Stimulated activated CD4-positive, alpha-beta T cell treated with anti-CD3 and anti-CD28 coated beads, Interleukin-2, amount 100 ng/mL, for 24 hours (primary cell): ENCODE measurements at regions not wholly inside any gene's neighbourhood (a gene's known extent, or its start where the extent isn't known, plus 50 kb on each side); places are given as distances from the start of the nearest gene placed in this dataset.

Experiments used
- DNase-seq, 2 donors: peaks; one replicate each; pipeline ENCODE4 v3.0.0-alpha.2; 2020

GRCh38 chr4:14752341-14753046 lies 249.8 kb upstream of the CPEB2 start:
- no peak for DNase-seq

GRCh38 chr4:14767142-14767541 lies 235.1 kb upstream of the CPEB2 start:
- DNase-seq, result no peak

GRCh38 chr4:14768449-14768848 lies 233.8 kb upstream of the CPEB2 start:
- DNase-seq, result no peak

GRCh38 chr4:14769993-14770392 lies 232.3 kb upstream of the CPEB2 start:
- DNase-seq, result no peak

GRCh38 chr4:14771094-14771493 lies 231.2 kb upstream of the CPEB2 start:
- DNase-seq, result no peak

GRCh38 chr4:14771504-14772175 lies 230.6 kb upstream of the CPEB2 start:
- no peak for DNase-seq

GRCh38 chr4:14772388-14772787 lies 229.9 kb upstream of the CPEB2 start:
- no peak for DNase-seq

GRCh38 chr4:14783011-14783877 lies 219.0 kb upstream of the CPEB2 start:
- peak; percentile 46 to 53 for DNase-seq

GRCh38 chr4:14787221-14787620 lies 215.1 kb upstream of the CPEB2 start:
- no peak for DNase-seq

- DNase-seq, result peak in 1 of 2 donors; percentile 6
Measured at GRCh38 chr4:14787894-14788293, 214.4 kb upstream of the CPEB2 start.

- no peak for DNase-seq
Measured at GRCh38 chr4:14790494-14790893, 211.8 kb upstream of the CPEB2 start.

- no peak for DNase-seq
Measured at GRCh38 chr4:14792702-14793227, 209.5 kb upstream of the CPEB2 start.

- no peak for DNase-seq
Measured at GRCh38 chr4:14800977-14801376, 201.3 kb upstream of the CPEB2 start.

GRCh38 chr4:14802596-14802995 lies 199.7 kb upstream of the CPEB2 start:
- no peak for DNase-seq

- no peak for DNase-seq
Measured at GRCh38 chr4:14807856-14808255, 194.4 kb upstream of the CPEB2 start.

- DNase-seq, result no peak
Measured at GRCh38 chr4:14809203-14809602, 193.1 kb upstream of the CPEB2 start.

GRCh38 chr4:14810121-14810520 lies 192.2 kb upstream of the CPEB2 start:
- no peak for DNase-seq

GRCh38 chr4:14810568-14810967 lies 191.7 kb upstream of the CPEB2 start:
- no peak for DNase-seq

- no peak for DNase-seq
Measured at GRCh38 chr4:14812101-14812500, 190.2 kb upstream of the CPEB2 start.

- DNase-seq, result no peak
Measured at GRCh38 chr4:14816623-14817261, 185.5 kb upstream of the CPEB2 start.

- no peak for DNase-seq
Measured at GRCh38 chr4:14824189-14824588, 178.1 kb upstream of the CPEB2 start.

- DNase-seq, result no peak
Measured at GRCh38 chr4:14827111-14827510, 175.2 kb upstream of the CPEB2 start.

- no peak for DNase-seq
Measured at GRCh38 chr4:14829795-14830194, 172.5 kb upstream of the CPEB2 start.
